NCI-H748 (cell line): ENCODE measurements at regions not wholly inside any gene's neighbourhood (a gene's known extent, or its start where the extent isn't known, plus 50 kb on each side); places are given as distances from the start of the nearest gene placed in this dataset.

Source experiments
- DNase-seq: peaks from one replicate; lab custom pipeline; 2025; ENCODE audit not compliant: unreplicated experiment; lab: John Stamatoyannopoulos, UW

- DNase-seq = no peak
Observed at GRCh38 chr1:235011599-235012435, 116.8 kb downstream of the TOMM20 start.

- DNase-seq = no peak
Observed at GRCh38 chr1:235011064-235011598, 117.5 kb downstream of the TOMM20 start.

- no peak for DNase-seq
Observed at GRCh38 chr1:235009561-235010306, 118.9 kb downstream of the TOMM20 start.

DNA sequence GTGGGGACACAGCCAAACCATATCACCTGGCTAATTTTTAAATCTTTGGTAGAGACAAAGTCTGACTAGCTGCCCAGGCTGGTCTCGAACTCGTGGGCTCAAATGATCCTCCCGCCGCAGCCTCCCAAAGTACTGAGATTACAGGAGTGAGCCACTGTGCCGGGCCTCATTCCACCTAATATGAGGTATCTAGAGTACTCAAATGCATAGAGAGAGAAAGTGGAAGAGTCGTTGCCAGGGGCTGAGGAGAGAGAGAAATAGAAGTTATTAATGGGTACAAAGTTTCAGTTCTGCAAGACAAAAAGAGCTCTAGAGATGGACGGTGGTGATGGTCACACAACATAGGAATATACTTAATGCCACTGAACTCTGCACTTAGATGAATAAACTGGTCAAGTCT, 119.6 kb downstream of the TOMM20 start:
- DNase-seq = no peak

DNA sequence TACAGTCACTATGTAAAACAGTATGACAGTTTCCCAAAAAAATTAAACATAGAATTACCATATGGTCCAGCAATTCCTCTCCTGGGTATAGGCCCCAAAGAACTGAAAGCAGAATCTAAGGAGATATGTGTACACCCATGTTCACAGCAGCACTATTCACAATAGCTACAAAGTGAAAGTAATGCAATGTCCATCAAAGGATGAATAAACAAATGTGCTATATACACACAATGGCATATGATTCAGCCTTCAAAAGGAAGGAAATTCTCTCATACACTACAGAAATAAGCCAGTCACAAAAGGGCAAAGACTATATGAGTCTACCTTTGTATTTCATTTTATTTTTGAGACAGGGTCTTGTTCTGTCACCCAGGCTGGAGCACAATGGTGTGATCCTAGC, 120.4 kb downstream of the TOMM20 start:
- DNase-seq = no peak

DNA sequence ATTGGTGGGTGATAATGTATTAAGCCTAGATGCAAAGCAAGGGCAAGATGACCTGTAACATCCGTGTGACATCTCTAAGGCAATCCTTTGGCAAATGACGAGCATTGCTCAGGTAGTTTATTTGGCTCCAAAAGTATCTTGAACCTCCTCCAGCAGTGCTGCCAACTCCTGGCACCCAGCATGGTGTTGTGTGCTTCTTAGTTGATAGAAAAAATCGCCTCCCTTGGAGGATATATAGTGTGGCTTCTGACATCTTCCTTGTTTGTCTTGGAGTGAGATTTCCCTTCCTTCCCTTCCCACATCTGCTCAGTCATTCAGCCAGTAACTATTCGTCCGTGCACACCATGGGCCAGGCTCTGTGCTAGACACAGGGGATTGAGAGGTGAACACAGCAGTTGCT, 121.8 kb downstream of the TOMM20 start:
- DNase-seq = no peak

- DNase-seq = no peak
Observed at GRCh38 chr1:235006132-235006721, 122.4 kb downstream of the TOMM20 start.

- no peak for DNase-seq
Observed at GRCh38 chr1:235004840-235005391, 123.7 kb downstream of the TOMM20 start.

GRCh38 chr1:235004276-235004675, 124.4 kb downstream of the TOMM20 start:
- no peak for DNase-seq

DNA sequence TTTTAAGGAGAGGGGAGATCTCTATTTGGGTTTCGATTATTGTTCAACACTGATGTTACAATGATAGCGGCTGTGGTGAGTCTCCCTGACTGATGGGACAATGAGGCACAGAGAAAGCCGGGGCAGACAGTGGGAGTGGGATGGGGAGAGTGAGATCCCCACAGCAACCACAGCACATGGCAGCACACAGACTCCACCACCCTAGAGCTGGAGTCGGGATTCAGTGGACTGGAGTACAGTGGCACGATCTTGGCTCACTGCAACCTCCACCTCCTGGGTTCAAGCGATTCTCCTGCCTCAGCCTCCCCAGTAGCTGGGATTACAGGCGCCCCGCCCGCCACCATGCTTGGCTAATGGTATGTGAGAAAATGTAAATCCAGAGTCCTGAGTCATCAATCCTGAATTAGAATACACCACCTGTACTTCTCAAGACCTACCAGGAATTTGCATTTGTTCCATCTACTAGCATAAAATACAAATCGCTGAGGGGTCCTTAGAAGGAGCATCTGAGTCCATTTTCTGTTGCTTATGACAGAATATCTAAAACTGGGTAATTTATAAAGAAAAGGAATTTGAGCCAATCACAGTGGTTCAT, 125.8 kb downstream of the TOMM20 start:
- DNase-seq = no peak

- no peak for DNase-seq
Observed at GRCh38 chr1:234999513-234999940, 129.1 kb downstream of the TOMM20 start.

DNA sequence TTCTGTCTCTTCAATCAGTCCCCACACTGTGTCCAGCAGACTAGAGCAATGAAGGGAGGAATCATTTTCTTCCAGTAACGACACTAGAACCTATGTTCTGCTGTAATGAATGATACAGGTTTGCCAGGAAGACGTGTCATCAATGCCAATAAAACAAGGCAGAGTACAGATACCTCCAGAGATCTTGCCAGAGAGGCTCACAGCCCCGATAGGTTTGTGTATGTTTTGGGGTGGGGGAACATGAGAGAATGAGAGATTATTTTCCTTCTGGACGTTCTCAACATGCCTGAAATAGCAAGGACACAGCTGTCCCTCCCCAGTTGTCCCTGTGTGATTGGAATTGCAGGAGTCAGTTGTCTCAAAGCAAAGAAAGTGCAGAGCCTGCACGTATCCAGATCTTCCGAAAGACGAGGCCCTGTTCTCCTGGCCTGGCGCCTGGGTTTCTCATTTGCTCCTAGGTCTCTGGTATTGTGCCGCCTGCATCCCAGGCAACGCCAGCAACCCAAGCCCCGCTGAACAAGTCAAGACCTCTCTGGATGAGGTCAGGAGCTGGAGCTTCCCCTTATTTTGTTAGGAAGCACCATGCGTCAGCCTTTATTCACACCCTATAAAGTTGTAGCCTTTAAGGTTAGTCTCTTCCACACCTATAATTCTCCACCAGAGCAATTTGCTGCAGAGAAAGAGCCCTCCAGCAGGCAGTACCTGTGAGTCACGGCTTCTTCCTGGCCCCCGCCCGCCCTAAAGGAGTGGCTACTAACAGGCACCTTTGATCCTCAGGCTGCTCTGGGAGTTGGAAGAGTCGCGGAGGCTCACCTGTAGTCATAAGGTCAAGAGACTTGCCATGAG, 130.5 kb downstream of the TOMM20 start:
- no peak for DNase-seq

DNA sequence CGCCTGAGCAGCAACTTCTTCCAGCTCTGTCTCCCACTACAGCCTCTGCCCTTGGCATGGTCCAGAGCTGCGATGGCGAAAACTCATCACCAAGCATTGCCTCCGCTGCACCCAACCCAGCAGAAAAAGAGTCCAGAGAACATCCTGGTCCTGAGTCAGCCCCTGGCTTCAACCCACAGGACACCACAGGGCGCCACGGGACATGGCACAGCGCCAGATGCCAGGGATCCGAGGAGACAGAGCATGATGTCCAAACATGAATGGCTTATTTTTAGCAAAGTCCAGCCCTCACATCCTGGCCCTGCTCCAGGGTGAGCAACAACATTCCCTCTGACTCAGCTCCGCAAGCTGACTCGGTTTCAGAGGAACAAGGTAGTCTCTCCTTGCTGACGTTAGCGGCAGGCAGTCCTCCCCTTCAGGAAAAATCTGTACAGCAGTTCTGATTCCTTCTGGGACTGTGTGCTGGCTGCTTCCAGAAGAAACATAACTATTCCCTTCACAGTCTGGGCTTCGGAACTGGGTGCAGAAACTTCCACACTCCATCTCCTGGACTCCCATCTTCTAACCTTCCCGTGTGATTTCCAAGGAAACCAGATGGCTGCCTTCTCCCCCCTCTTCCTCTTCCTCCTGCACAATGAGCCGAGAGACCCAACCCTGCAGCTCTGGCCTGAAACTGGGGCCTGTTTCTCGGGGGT, 131.3 kb downstream of the TOMM20 start:
- DNase-seq = peak; percentile 69

- no peak for DNase-seq
Observed at GRCh38 chr1:234996245-234996757, 132.3 kb downstream of the TOMM20 start.

DNA sequence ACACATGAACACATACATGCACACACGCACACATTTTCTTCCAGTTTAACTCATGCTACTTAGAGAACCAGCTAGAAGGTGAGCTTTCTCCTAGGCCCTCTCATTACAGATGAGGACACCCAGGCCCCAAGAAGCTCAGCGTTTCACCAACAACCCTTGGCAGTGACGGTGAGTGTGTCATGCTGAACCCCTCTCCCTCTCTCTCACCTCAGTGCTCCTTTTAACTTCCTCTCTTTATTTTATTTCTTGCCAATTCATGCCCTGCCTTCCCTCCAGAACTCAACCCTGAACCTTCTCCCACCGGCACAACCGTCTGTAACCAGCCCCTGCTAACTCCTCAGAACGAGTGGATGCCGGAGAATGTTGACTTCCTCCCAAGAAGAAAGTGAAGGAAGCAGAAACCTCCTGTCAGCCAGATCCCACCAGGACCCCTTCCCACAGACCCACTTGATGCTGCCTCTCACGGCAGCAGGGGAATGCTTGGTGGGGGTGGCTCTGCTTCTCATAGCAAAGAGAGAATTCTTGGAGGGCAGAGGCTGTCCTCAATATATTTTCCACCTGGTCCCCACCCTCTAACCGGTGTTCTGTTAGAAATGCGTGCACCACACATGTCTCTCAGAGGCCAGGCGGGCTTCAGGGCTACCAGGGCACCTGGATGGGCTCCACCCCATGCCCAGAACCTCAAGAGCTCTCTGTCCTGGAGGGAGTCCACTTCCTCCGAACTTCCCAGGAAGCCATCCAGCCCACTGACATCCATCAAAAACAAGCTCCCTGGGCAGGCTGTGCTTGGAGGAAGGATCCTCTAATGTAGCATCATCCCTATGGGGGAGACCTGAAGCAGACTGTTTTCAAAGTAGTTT, 134.0 kb downstream of the TOMM20 start:
- DNase-seq = no peak

- DNase-seq = no peak
Observed at GRCh38 chr1:234992065-234992464, 136.6 kb downstream of the TOMM20 start.

DNA sequence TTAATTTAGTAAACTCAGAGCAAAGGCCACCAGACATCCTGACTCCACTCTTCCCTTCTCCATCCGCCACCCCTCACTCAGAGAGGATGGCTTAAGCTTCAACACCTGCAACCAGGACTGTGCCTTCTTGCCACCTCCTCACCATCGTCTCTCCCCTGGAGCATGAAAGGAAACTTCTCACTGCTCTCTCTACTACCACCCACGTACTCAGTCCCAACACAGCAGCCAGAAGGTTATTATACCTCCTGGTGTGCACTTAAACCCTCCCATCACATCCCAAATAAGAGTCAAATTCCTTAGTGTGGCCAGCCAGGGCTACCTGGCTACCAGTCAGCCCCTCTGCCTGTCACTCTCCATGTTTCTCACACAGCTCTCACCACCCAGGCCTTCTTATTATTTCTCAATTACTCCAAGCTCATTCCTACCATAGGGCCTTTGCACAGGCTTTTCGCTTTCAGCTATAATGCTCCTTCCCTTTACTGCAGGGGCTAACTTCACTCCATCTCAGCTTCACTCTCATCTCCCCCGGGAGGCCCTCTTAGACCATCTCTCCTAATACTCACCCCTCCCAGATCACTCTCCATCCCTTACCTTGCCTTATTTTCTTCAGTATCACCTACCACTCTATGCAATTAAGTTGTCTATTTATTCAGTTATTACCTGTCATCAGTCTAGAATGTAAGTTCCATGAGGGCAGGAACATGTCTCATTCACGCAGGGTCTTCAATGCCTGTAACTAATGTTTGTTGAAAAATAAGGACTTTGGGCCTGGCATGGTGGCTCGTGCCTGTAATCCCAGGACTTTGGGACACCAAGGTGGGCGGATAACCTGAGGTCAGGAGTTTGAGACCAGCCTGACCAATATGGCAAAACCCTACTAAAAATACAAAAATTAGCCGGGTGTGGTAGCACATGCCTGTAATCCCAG, 137.5 kb downstream of the TOMM20 start:
- DNase-seq = no peak
